HG02759 (cell line): ENCODE measurements at regions not wholly inside any gene's neighbourhood (a gene's known extent, or its start where the extent isn't known, plus 50 kb on each side); places are given as distances from the start of the nearest gene placed in this dataset.

Source experiments
- ATAC-seq: cut with Tn5 transposase; IDR thresholded peaks from one replicate; pipeline ENCODE4 v1.9.1; 2021; ENCODE audit warnings: mild to moderate bottlenecking, moderate library complexity; ENCODE audit not compliant: unreplicated experiment

- ATAC-seq = no peak
Observed at GRCh38 chr5:56522169-56522568, 289.0 kb upstream of the ANKRD55 start.

GRCh38 chr5:56520986-56521730, 288.0 kb upstream of the ANKRD55 start:
- ATAC-seq = no peak

- ATAC-seq = no peak
Observed at GRCh38 chr5:56518820-56519219, 285.7 kb upstream of the ANKRD55 start.

- ATAC-seq = no peak
Observed at GRCh38 chr5:56517011-56517416, 283.9 kb upstream of the ANKRD55 start.

GRCh38 chr5:56516441-56516840, 283.3 kb upstream of the ANKRD55 start:
- no peak for ATAC-seq

GRCh38 chr5:56516035-56516434, 282.9 kb upstream of the ANKRD55 start:
- no peak for ATAC-seq

- no peak for ATAC-seq
Observed at GRCh38 chr5:56515011-56515410, 281.9 kb upstream of the ANKRD55 start.

GRCh38 chr5:56514245-56514644, 281.1 kb upstream of the ANKRD55 start:
- ATAC-seq = no peak

- no peak for ATAC-seq
Observed at GRCh38 chr5:56513141-56513540, 280.0 kb upstream of the ANKRD55 start.

- no peak for ATAC-seq
Observed at GRCh38 chr5:56512313-56512996, 279.3 kb upstream of the ANKRD55 start.

GRCh38 chr5:56511326-56511841, 278.3 kb upstream of the ANKRD55 start:
- ATAC-seq = no peak

- ATAC-seq = no peak
Observed at GRCh38 chr5:56508249-56508648, 275.1 kb upstream of the ANKRD55 start.

GRCh38 chr5:56507351-56507930, 274.3 kb upstream of the ANKRD55 start:
- ATAC-seq = no peak

GRCh38 chr5:56506211-56506965, 273.3 kb upstream of the ANKRD55 start:
- no peak for ATAC-seq

- no peak for ATAC-seq
Observed at GRCh38 chr5:56503929-56504328, 270.8 kb upstream of the ANKRD55 start.

GRCh38 chr5:56501781-56502557, 268.8 kb upstream of the ANKRD55 start:
- ATAC-seq = no peak

- no peak for ATAC-seq
Observed at GRCh38 chr5:56499901-56500300, 266.8 kb upstream of the ANKRD55 start.

GRCh38 chr5:56499491-56499890, 266.4 kb upstream of the ANKRD55 start:
- no peak for ATAC-seq

GRCh38 chr5:56498759-56499395, 265.7 kb upstream of the ANKRD55 start:
- ATAC-seq = no peak

- ATAC-seq = no peak
Observed at GRCh38 chr5:56496581-56497063, 263.5 kb upstream of the ANKRD55 start.
